ENCODE measurements at regions not wholly inside any gene's neighbourhood (a gene's known extent, or its start where the extent isn't known, plus 50 kb on each side); places are given as distances from the start of the nearest gene placed in this dataset.

- in situ Hi-C loops (cut with MboI) = loop anchor here (25.0 kb wide), 1 partner anchor 369 kb away; no protein-coding TSS in a partner anchor
- H3K27me3 ChIP-seq (replicated peaks; ENCODE audit: insufficient read depth) = no peaks in the 10 kb centered on the region
- H3K4me3 ChIP-seq = no peak overlapping the region
- H3K4me2 ChIP-seq (ENCODE audit: unreplicated experiment) = no peak overlapping the region
- no peaks in the 10 kb centered on the region for H3K9me3 ChIP-seq (ENCODE audit: low read depth)
- no peak overlapping the region for H3K9ac ChIP-seq
- peaks cover 76% of the 10 kb centered on the region for H3K4me1 ChIP-seq (ENCODE audit: insufficient read depth)
- DNase-seq = no peak
- no peaks in the 10 kb centered on the region for H4K20me1 ChIP-seq (ENCODE audit: insufficient read depth)
- no peak for TF ChIP-seq EZH2phosphoT487 (IDR thresholded peaks at IDR 0.05; ENCODE audit: insufficient read depth, low read depth)
- TF ChIP-seq EZH2 (IDR thresholded peaks at IDR 0.05; ENCODE audit: insufficient read depth, poor library complexity, severe bottlenecking) = no peak
- 87 to 100% methylated on average over 1 of the region's 1 CpG for WGBS, 2 experiments (ENCODE audit: low coverage in 1 of 2, low lambda C conversion rate in 2 of 2, missing lambda C conversion rate in 2 of 2)
- H3K79me2 ChIP-seq (ENCODE audit: insufficient read depth) = no peaks in the 10 kb centered on the region
- H2AFZ ChIP-seq = no peak overlapping the region
- no peak overlapping the region for H3K27ac ChIP-seq
- no peaks in the 10 kb centered on the region for H3K36me3 ChIP-seq (ENCODE audit: low read depth)
- no peaks in the 10 kb centered on the region; the same call in none of the 2 replicates for H3K9me2 ChIP-seq (ENCODE audit: insufficient read depth)
- peaks cover 70% of the 10 kb centered on the region for H3F3A ChIP-seq (ENCODE audit: insufficient read depth)
Observed at GRCh38 chr6:139756381-139756780, 381.9 kb upstream of the CITED2 start.

GRCh38 chr6:139754898-139755775, 380.7 kb upstream of the CITED2 start:
- H3K36me3 ChIP-seq (ENCODE audit: low read depth) = no peaks in the 10 kb centered on the region
- peaks cover 83% of the 10 kb centered on the region for H3K4me1 ChIP-seq (ENCODE audit: insufficient read depth)
- no peaks in the 10 kb centered on the region for H3K27me3 ChIP-seq (replicated peaks; ENCODE audit: insufficient read depth)
- TF ChIP-seq EZH2 (IDR thresholded peaks at IDR 0.05; ENCODE audit: insufficient read depth, poor library complexity, severe bottlenecking) = no peak
- TF ChIP-seq EZH2phosphoT487 (IDR thresholded peaks at IDR 0.05; ENCODE audit: insufficient read depth, low read depth) = no peak
- in situ Hi-C loops (cut with MboI) = loop anchor here (25.0 kb wide), 1 partner anchor 368 kb away; no protein-coding TSS in a partner anchor
- H3K4me2 ChIP-seq (ENCODE audit: unreplicated experiment) = peak overlapping the region; percentile 27
- peak; percentile 25 for DNase-seq
- no peaks in the 10 kb centered on the region; the same call in none of the 2 replicates for H3K9me2 ChIP-seq (ENCODE audit: insufficient read depth)
- no peak overlapping the region for H3K9ac ChIP-seq
- peak overlapping the region; percentile 54 for H2AFZ ChIP-seq
- no peaks in the 10 kb centered on the region for H3K9me3 ChIP-seq (ENCODE audit: low read depth)
- no peak overlapping the region for H3K4me3 ChIP-seq
- peaks cover 72% of the 10 kb centered on the region for H3F3A ChIP-seq (ENCODE audit: insufficient read depth)
- 8 to 11% methylated on average over 6 of the region's 6 CpGs for WGBS, 2 experiments (ENCODE audit: low coverage in 1 of 2, low lambda C conversion rate in 2 of 2, missing lambda C conversion rate in 2 of 2)
- H3K27ac ChIP-seq = peak overlapping the region; percentile 43
- H4K20me1 ChIP-seq (ENCODE audit: insufficient read depth) = no peaks in the 10 kb centered on the region
- no peaks in the 10 kb centered on the region for H3K79me2 ChIP-seq (ENCODE audit: insufficient read depth)

- in situ Hi-C loops (cut with MboI) = loop anchor here (25.0 kb wide), 1 partner anchor 366 kb away; no protein-coding TSS in a partner anchor
- peaks cover 81% of the 10 kb centered on the region for H3K4me1 ChIP-seq (ENCODE audit: insufficient read depth)
- 64% methylated on average over 4 of the region's 4 CpGs for WGBS, 2 experiments (ENCODE audit: low coverage in 1 of 2, low lambda C conversion rate in 2 of 2, missing lambda C conversion rate in 2 of 2)
Observed at GRCh38 chr6:139753198-139753861, 378.9 kb upstream of the CITED2 start.

GRCh38 chr6:139752086-139752485, 377.6 kb upstream of the CITED2 start:
- Histone ChIP-seq H3K27ac (peak overlapping the region; percentile 26; the same call in 1 of the 2 replicates), H3F3A (ENCODE audit: insufficient read depth) (peaks cover 48% of the 10 kb centered on the region), H3K79me2 (ENCODE audit: insufficient read depth) (no peaks in the 10 kb centered on the region), H3K9me3 (ENCODE audit: low read depth) (no peaks in the 10 kb centered on the region), H3K9me2 (ENCODE audit: insufficient read depth) (no peaks in the 10 kb centered on the region; the same call in 1 of the 2 replicates), H3K4me1 (ENCODE audit: insufficient read depth) (peaks cover 69% of the 10 kb centered on the region), H4K20me1 (ENCODE audit: insufficient read depth) (no peaks in the 10 kb centered on the region), H3K9ac (no peak overlapping the region), H2AFZ (no peak overlapping the region), H3K4me2 (ENCODE audit: unreplicated experiment) (peak overlapping the region; percentile 25), H3K27me3 (replicated peaks; ENCODE audit: insufficient read depth) (no peaks in the 10 kb centered on the region), H3K4me3 (no peak overlapping the region), H3K36me3 (ENCODE audit: low read depth) (no peaks in the 10 kb centered on the region)
- no peak for TF ChIP-seq EZH2phosphoT487 (IDR thresholded peaks at IDR 0.05; ENCODE audit: insufficient read depth, low read depth)
- in situ Hi-C loops (cut with MboI) = loop anchor here (25.0 kb wide), 1 partner anchor 365 kb away; no protein-coding TSS in a partner anchor
- no peak for DNase-seq
- WGBS, 2 experiments (ENCODE audit: low coverage in 1 of 2, low lambda C conversion rate in 2 of 2, missing lambda C conversion rate in 2 of 2) = 64 to 68% methylated on average over 2 of the region's 2 CpGs

More at GRCh38 chr6:139753198-139753861, 378.9 kb upstream of the CITED2 start:
- Histone ChIP-seq H3K9me2 (ENCODE audit: insufficient read depth) (no peaks in the 10 kb centered on the region; the same call in 1 of the 2 replicates), H3K9ac (0 out of 2 replicates have a peak overlapping the region, but pooled peaks have one; percentile 2), H3F3A (ENCODE audit: insufficient read depth) (peaks cover 61% of the 10 kb centered on the region), H3K79me2 (ENCODE audit: insufficient read depth) (no peaks in the 10 kb centered on the region), H3K27me3 (replicated peaks; ENCODE audit: insufficient read depth) (no peaks in the 10 kb centered on the region), H3K4me2 (ENCODE audit: unreplicated experiment) (peak overlapping the region; percentile 42), H3K9me3 (ENCODE audit: low read depth) (no peaks in the 10 kb centered on the region), H2AFZ (no peak overlapping the region), H4K20me1 (ENCODE audit: insufficient read depth) (no peaks in the 10 kb centered on the region), H3K27ac (peak overlapping the region; percentile 43), H3K36me3 (ENCODE audit: low read depth) (no peaks in the 10 kb centered on the region), H3K4me3 (no peak overlapping the region)
- no peak for TF ChIP-seq EZH2phosphoT487 (IDR thresholded peaks at IDR 0.05; ENCODE audit: insufficient read depth, low read depth)
- TF ChIP-seq EZH2 (IDR thresholded peaks at IDR 0.05; ENCODE audit: insufficient read depth, poor library complexity, severe bottlenecking) = no peak
- peak; percentile 58 for DNase-seq

Measured in GM23248 (cell line).